AG10803 (cell line): ENCODE measurements at regions not wholly inside any gene's neighbourhood (a gene's known extent, or its start where the extent isn't known, plus 50 kb on each side); places are given as distances from the start of the nearest gene placed in this dataset.

ENCODE experiments used
- DNase-seq: peaks from one replicate; pipeline ENCODE4 v3.0.0; 2010; ENCODE audit warnings: low read depth
- H3K4me3 ChIP-seq: 2 replicates; pipeline ENCODE4 v1.5.1; 2011; ENCODE audit warnings: mild to moderate bottlenecking, low read length, control low read depth
- TF ChIP-seq, protein P1 (sequence below): conservative IDR thresholded peaks from 2 replicates; pipeline ENCODE4 v1.5.1; 2011; ENCODE audit warnings: mild to moderate bottlenecking, low read length, control low read depth, inconsistent platforms

DNA sequence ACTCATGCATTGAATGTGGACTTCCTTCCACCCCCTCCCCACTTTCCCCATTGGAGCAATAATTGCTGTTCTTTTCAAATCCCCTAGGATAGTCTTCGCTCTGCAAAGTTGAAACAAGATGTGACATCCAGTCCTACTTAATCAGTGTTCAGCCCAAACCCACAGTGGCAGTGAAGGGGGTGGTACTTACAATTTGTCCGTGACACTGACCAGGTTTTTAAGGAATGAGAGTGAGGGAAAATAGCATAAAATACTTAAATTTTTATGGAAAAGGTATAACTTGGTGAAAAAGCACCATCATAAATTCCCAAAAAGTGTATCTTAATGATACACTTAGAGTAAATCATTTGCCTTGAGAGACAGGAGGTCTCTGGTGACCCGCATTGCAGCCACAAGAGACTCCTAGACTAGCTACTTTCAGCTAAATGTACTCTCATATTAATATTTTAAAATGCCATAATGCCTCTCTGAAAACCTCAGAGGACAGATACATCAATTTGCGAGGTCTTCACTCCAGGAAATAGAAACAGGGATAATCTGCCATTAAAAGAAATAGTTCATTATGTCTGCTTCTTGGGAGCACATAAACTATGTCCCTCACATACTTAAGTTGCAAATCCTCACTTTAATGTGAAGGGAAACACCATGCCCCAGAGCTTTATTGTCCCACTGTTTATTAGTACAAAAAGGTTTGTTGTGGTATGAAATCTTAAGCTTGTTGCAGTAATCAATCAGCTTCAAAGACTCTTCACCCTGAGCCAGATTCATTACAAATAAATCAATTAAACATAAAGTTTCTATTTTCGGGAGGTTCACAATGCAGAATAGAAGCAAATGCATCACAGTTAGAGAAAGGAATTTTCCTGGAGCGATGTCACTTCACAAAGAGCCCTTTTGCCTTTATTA is 343.6 kb upstream of the ISL1 start:
- TF ChIP-seq, protein P1, sequence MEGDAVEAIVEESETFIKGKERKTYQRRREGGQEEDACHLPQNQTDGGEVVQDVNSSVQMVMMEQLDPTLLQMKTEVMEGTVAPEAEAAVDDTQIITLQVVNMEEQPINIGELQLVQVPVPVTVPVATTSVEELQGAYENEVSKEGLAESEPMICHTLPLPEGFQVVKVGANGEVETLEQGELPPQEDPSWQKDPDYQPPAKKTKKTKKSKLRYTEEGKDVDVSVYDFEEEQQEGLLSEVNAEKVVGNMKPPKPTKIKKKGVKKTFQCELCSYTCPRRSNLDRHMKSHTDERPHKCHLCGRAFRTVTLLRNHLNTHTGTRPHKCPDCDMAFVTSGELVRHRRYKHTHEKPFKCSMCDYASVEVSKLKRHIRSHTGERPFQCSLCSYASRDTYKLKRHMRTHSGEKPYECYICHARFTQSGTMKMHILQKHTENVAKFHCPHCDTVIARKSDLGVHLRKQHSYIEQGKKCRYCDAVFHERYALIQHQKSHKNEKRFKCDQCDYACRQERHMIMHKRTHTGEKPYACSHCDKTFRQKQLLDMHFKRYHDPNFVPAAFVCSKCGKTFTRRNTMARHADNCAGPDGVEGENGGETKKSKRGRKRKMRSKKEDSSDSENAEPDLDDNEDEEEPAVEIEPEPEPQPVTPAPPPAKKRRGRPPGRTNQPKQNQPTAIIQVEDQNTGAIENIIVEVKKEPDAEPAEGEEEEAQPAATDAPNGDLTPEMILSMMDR, result no peak
- H3K4me3 ChIP-seq, result no peak overlapping the region
- no peak for DNase-seq

DNA sequence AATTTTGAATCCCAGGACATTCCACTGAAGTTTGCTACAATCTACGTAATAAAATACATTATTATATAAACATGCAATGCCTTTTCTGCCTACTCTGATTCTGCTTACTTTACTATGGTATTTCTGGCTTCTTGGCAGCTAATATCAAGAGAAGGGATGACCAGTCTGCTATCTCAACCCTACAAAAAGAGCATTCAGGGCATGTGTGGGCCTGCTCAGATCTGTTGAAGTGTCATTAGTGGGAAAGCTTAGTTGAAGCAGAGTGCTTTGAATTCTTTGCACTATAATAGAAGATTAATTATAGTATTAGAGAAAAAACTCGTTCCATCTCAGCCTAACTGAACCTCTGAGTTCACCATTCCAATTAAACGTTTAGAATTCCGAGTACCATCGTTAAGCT is 339.5 kb upstream of the ISL1 start:
- no peak for DNase-seq
- no peak overlapping the region for H3K4me3 ChIP-seq
- TF ChIP-seq, protein P1, result no peak

DNA sequence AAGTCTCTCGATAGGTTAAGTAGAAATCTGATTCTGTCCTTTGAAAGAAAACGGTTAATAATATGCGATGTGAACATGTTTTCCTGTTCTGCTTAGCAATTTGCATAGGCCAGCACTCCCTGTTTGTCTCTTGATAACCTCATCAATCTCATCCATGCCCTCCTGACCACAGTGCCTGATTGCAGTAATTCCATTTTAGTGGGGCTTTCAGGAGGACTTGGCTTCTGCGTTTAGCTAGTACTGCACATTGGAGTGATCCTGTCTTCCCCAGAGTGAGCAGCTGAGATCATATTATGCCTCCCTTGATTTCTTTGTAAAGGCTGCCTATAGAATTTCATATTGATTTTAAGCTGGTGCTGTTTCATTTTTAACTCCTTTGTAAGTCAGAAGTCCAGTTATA is 335.9 kb upstream of the ISL1 start:
- TF ChIP-seq, protein P1, result no peak
- no peak overlapping the region for H3K4me3 ChIP-seq
- DNase-seq, result no peak

DNA sequence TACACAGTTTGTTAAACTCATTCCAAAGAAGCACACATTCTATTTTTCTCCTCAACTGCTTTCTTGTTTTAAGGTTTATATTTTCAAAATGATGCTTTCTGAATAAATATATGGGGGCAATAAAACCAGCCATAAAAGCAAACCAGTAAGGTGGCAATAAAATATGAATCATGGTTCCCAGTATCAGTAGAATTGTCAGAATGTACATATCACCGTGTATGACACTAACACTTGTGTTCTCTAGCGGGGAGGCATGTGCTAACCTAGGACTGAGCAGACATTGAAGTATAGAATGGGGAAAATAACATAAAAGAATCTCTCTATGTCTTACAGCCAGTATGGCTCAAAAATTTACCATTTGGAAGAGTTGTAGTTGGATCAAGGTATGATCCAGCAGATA is 329.9 kb upstream of the ISL1 start:
- TF ChIP-seq, protein P1, result no peak
- no peak for DNase-seq
- H3K4me3 ChIP-seq, result no peak overlapping the region

DNA sequence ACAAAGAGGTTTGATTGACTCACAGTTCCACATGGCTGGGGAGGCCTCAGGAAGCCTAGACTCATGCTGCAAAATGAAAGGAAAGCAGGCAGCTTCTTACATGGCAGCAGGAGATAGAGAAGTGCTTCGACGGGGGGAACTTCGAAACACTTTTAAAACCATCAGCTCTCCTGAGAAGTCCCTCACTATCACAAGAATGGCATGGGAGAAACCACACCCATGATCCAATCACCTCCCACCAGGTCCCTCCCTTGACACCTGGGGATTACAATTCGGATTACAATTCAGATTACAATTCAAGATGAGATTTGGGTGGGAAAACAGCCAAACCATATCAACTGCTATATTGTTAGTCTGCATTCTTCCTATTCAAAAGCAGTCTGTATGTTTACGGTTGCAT is 322.3 kb upstream of the ISL1 start:
- TF ChIP-seq, protein P1, result no peak
- DNase-seq, result no peak

DNA sequence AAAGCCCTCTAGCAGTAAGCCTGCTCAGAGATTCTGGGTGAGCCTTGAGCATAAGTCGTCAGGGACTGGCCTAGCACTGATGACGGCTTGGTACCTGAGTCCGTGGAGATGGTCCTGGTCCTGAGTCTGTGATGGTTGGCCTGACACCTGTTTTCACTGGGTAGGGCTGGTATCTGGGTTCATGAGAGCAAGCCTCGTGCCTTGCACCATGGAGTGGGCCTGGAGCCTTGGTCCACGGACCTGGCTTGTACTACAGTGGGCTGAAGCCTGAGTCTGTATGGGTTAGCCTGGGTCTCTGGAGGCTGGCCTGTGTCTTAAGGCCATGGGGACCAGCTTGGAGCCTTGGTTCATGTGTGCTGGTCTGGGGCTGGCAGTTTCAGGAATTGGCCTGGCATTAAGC is 310.3 kb upstream of the ISL1 start:
- no peak overlapping the region for H3K4me3 ChIP-seq
- TF ChIP-seq, protein P1, result no peak
- DNase-seq, result no peak

More for the DNA sequence above, 322.3 kb upstream of the ISL1 start:
- H3K4me3 ChIP-seq, result no peak overlapping the region

DNA sequence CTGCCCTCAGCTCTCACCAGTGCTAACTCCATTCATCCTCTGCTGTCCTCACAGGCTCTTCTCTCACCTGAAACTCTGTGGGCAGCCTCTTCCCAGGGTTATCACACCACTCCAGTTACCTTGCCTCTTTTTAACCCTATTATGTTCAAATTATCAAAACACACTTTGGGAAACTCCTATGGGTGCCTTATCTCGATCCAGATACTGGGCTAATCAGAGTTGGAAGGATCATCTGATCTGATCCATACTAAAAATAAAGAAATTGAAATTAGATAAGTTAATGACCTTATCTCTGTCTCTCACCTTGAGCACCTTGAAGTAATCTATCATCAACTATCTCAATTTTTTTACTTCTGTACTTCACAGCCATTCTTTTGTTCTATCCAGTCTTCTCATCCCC is 300.5 kb upstream of the ISL1 start:
- H3K4me3 ChIP-seq, result no peak overlapping the region
- TF ChIP-seq, protein P1, result no peak
- DNase-seq, result no peak
